ENCODE measurements at regions not wholly inside any gene's neighbourhood (a gene's known extent, or its start where the extent isn't known, plus 50 kb on each side); places are given as distances from the start of the nearest gene placed in this dataset.

GRCh38 chr6:126640921-126641320 is 301.0 kb downstream of the CENPW start:
- TF ChIP-seq, protein P1, sequence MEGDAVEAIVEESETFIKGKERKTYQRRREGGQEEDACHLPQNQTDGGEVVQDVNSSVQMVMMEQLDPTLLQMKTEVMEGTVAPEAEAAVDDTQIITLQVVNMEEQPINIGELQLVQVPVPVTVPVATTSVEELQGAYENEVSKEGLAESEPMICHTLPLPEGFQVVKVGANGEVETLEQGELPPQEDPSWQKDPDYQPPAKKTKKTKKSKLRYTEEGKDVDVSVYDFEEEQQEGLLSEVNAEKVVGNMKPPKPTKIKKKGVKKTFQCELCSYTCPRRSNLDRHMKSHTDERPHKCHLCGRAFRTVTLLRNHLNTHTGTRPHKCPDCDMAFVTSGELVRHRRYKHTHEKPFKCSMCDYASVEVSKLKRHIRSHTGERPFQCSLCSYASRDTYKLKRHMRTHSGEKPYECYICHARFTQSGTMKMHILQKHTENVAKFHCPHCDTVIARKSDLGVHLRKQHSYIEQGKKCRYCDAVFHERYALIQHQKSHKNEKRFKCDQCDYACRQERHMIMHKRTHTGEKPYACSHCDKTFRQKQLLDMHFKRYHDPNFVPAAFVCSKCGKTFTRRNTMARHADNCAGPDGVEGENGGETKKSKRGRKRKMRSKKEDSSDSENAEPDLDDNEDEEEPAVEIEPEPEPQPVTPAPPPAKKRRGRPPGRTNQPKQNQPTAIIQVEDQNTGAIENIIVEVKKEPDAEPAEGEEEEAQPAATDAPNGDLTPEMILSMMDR (IDR thresholded peaks at IDR 0.05), result no peak
- TF ChIP-seq EP300 (IDR thresholded peaks at IDR 0.05) (no peak), POLR2A (IDR thresholded peaks at IDR 0.05) (no peak), POLR2AphosphoS5 (IDR thresholded peaks at IDR 0.05) (no peak)

GRCh38 chr6:126641641-126642040 is 301.7 kb downstream of the CENPW start:
- no peak overlapping the region for H3K27ac ChIP-seq
- intact Hi-C loops (cut with DNase I), result no loop called here
- no peaks in the 10 kb centered on the region for H3K36me3 ChIP-seq
- 67 to 88% methylated on average over 1 of the region's 1 CpG for WGBS, 2 donors
- no peaks in the 10 kb centered on the region for H3K9me3 ChIP-seq
- DNase-seq, result no peak
- TF ChIP-seq EP300 (IDR thresholded peaks at IDR 0.05) (no peak), POLR2AphosphoS5 (IDR thresholded peaks at IDR 0.05) (no peak), POLR2A (IDR thresholded peaks at IDR 0.05) (no peak)
- TF ChIP-seq, protein P1 (IDR thresholded peaks at IDR 0.05), result no peak
- no peaks in the 10 kb centered on the region for H3K4me1 ChIP-seq
- H3K27me3 ChIP-seq, result no peaks in the 10 kb centered on the region
- no peak overlapping the region for H3K4me3 ChIP-seq

More at GRCh38 chr6:126640921-126641320, 301.0 kb downstream of the CENPW start:
- H3K4me1 ChIP-seq, result no peaks in the 10 kb centered on the region
- H3K4me3 ChIP-seq, result no peak overlapping the region
- intact Hi-C loops (cut with DNase I), result no loop called here
- DNase-seq, result no peak
- H3K9me3 ChIP-seq, result no peaks in the 10 kb centered on the region
- H3K27ac ChIP-seq, result no peak overlapping the region
- H3K27me3 ChIP-seq, result no peaks in the 10 kb centered on the region
- H3K36me3 ChIP-seq, result no peaks in the 10 kb centered on the region

GRCh38 chr6:126643352-126643751 is 303.4 kb downstream of the CENPW start:
- intact Hi-C loops (cut with DNase I), result no loop called here
- TF ChIP-seq POLR2AphosphoS5 (IDR thresholded peaks at IDR 0.05), result no peak
- TF ChIP-seq, protein P1 (IDR thresholded peaks at IDR 0.05), result no peak
- TF ChIP-seq EP300 (IDR thresholded peaks at IDR 0.05), result no peak
- TF ChIP-seq POLR2A (IDR thresholded peaks at IDR 0.05), result no peak
- Histone ChIP-seq H3K27me3 (no peaks in the 10 kb centered on the region), H3K9me3 (no peaks in the 10 kb centered on the region), H3K4me1 (no peaks in the 10 kb centered on the region), H3K27ac (no peak overlapping the region), H3K36me3 (no peaks in the 10 kb centered on the region), H3K4me3 (no peak overlapping the region)
- DNase-seq, result no peak
- WGBS, 2 donors, result 94% methylated on average over 33 of the region's 33 CpGs

DNA sequence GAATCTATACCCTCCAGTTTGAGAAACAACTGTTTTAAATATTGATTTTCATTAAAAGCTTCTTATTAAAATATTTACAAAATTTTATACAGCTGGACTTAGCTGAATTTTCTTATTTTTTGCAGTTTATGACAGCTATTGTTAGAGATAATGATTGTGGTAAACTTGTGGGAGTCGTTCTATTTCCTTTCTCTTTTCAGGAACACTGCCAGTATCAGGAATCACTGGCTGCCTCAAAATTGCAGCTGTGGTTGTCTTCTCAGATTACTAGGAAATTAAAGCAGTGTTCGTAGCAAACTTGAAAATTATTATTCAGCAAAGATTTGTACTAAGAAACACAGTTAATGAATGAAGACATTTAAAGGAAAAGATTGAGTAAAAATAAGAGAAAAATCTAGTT is 311.0 kb downstream of the CENPW start:
- intact Hi-C loops (cut with DNase I), result no loop called here
- Histone ChIP-seq H3K36me3 (no peaks in the 10 kb centered on the region), H3K9me3 (no peaks in the 10 kb centered on the region), H3K4me3 (no peak overlapping the region), H3K4me1 (no peaks in the 10 kb centered on the region), H3K27ac (no peak overlapping the region), H3K27me3 (no peaks in the 10 kb centered on the region)
- TF ChIP-seq EP300 (IDR thresholded peaks at IDR 0.05) (no peak), POLR2A (IDR thresholded peaks at IDR 0.05) (no peak), POLR2AphosphoS5 (IDR thresholded peaks at IDR 0.05) (no peak)
- TF ChIP-seq, protein P1 (IDR thresholded peaks at IDR 0.05), result no peak
- no peak for DNase-seq
- 18 to 28% methylated on average over 2 of the region's 2 CpGs for WGBS, 2 donors

- H3K9me3 ChIP-seq, result no peaks in the 10 kb centered on the region
- no peaks in the 10 kb centered on the region for H3K27me3 ChIP-seq
- no peak overlapping the region for H3K27ac ChIP-seq
- WGBS, 2 donors, result 26 to 41% methylated on average over 3 of the region's 3 CpGs
- peaks cover 0 to 16% (median under 1%) of the 10 kb centered on the region in 4 donors for H3K4me1 ChIP-seq
- intact Hi-C loops (cut with DNase I), result no loop called here
- H3K36me3 ChIP-seq, result no peaks in the 10 kb centered on the region
- H3K4me3 ChIP-seq, result no peak overlapping the region
- TF ChIP-seq POLR2AphosphoS5 (IDR thresholded peaks at IDR 0.05), result no peak
- TF ChIP-seq EP300 (IDR thresholded peaks at IDR 0.05), result no peak
- TF ChIP-seq POLR2A (IDR thresholded peaks at IDR 0.05), result no peak
- TF ChIP-seq, protein P1 (IDR thresholded peaks at IDR 0.05), result peak in 2 of 4 experiments; percentile 10 to 31
- no peak for DNase-seq
Measured at GRCh38 chr6:126657561-126658175, 317.8 kb downstream of the CENPW start.
